ENCODE measurements at regions not wholly inside any gene's neighbourhood (a gene's known extent, or its start where the extent isn't known, plus 50 kb on each side); places are given as distances from the start of the nearest gene placed in this dataset.

DNA sequence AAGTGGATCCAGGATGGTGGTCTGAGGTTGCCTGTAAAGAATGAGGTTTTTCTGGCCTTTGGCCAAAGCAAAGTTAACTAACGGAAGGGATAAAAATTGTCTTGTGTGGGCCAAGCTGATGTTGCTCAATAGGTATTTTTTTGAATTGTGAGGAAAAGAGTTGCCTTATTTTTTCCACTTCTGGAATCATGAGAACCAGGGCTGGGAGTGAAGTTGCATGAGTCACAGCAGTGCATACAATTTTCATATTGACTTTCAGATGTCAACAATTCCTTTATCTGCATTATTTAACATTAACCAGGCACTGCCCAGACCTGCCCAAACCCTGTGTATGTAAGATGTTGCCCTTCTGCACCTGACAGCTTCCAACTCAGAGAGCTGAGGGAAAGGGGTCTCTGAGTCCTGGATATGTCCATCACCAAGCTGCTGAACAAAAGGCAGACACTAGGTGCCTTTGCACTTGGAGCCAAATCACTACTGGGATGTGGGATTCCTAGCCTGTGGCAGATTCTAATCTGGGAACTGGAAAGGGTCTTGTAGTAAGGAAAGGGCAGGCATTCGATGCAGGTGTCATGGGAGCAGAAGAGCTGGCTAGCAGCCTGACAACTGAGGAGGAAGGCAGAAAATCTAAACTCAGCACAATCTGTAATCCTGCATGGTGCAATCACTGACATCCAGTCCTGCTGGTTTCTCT is 52.3 kb upstream of the SLC35B4 start:
- no peak for TF ChIP-seq KLF16 (tag by site-specific recombination; IDR thresholded peaks at IDR 0.05)
- TF ChIP-seq ZNF335 (tag by site-specific recombination; conservative IDR thresholded peaks at IDR 0.05) = peak; percentile 29; the same call in 1 of the 2 replicates
- POLR2A ChIA-PET = interaction anchor here (0.5 kb wide), 1 partner anchor 190 kb away, joined by 4 read pairs; no protein-coding TSS in a partner anchor
- Histone ChIP-seq H3K27ac (ENCODE audit: extremely low read depth, low read depth, low read length) (no peak overlapping the region), H3K36me3 (ENCODE audit: control insufficient read depth in 2 of 2, insufficient read depth in 1 of 2, low read length in 2 of 2) (no peaks in the 10 kb centered on the region), H3K9me3 (ENCODE audit: control insufficient read depth, insufficient read depth, low read depth, low read length) (no peaks in the 10 kb centered on the region), H3K4me3 (ENCODE audit: low read depth, low read length) (no peak overlapping the region), H3K4me1 (ENCODE audit: control insufficient read depth, insufficient read depth, low read length) (no peaks in the 10 kb centered on the region)
- CTCF ChIA-PET = interaction anchor here (0.6 to 1.4 kb wide), 3 partner anchors 11 to 53 kb away, joined by 3 read pairs; no protein-coding TSS in a partner anchor

DNA sequence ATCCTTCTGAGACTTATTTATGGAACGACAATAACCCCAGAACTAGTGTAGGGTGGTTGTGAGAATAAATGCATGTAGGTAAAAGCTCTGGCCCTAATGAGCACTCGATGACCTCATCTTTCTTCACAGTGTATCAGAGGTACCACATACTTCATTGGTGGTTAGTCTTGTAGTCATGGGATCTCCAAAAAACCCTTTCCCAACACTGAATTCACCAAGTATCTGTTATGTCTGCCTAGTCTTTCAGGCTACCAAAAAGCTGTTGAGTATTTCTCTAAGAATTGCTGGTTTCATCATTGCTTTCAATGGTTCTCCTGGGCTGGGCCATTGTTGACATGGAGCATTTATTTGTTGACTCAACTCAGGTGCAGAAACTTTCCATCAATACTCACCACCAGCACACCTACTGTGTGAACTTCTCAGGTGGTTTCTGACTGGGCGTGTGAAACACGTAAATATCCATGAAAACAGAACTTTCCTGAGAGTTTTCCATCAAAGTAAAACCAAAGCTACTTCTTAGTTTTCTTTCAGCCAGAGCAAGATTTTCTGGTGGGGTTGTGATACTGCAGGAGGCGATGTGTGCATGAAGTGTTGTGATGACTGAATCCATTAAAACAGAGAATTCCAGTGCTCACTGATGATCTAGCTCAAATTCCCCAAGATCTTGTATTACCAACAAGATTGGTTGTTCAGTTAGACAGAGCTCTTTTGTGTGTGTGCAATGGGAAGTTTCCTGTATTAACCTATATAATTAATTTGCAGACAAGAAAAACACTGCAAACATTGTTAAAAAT is 51.4 kb upstream of the SLC35B4 start:
- H3K4me1 ChIP-seq (ENCODE audit: control insufficient read depth, insufficient read depth, low read length) = no peaks in the 10 kb centered on the region
- CTCF ChIA-PET = interaction anchor here (0.6 to 1.4 kb wide), 4 partner anchors 11 to 200 kb away, joined by 3 to 5 read pairs (median 3); no protein-coding TSS in a partner anchor
- TF ChIP-seq ZNF514 (tag by site-specific recombination; IDR thresholded peaks at IDR 0.05) = no peak
- TF ChIP-seq, protein P1, sequence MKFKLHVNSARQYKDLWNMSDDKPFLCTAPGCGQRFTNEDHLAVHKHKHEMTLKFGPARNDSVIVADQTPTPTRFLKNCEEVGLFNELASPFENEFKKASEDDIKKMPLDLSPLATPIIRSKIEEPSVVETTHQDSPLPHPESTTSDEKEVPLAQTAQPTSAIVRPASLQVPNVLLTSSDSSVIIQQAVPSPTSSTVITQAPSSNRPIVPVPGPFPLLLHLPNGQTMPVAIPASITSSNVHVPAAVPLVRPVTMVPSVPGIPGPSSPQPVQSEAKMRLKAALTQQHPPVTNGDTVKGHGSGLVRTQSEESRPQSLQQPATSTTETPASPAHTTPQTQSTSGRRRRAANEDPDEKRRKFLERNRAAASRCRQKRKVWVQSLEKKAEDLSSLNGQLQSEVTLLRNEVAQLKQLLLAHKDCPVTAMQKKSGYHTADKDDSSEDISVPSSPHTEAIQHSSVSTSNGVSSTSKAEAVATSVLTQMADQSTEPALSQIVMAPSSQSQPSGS (tag by site-specific recombination; IDR thresholded peaks at IDR 0.05; ENCODE audit: low read depth) = peak; percentile 67; the same call in 1 of the 2 replicates
- no peak overlapping the region for H3K4me3 ChIP-seq (ENCODE audit: low read depth, low read length)
- H3K9me3 ChIP-seq (ENCODE audit: control insufficient read depth, insufficient read depth, low read depth, low read length) = no peaks in the 10 kb centered on the region
- POLR2A ChIA-PET = no interaction called here
- H3K27ac ChIP-seq (ENCODE audit: extremely low read depth, low read depth, low read length) = no peak overlapping the region
- H3K36me3 ChIP-seq (ENCODE audit: control insufficient read depth in 2 of 2, insufficient read depth in 1 of 2, low read length in 2 of 2) = no peaks in the 10 kb centered on the region

Measured in HEK293 (cell line).